ENCODE measurements at regions not wholly inside any gene's neighbourhood (a gene's known extent, or its start where the extent isn't known, plus 50 kb on each side); places are given as distances from the start of the nearest gene placed in this dataset.
"Not testable (repeated sequence)": the region's sequence is repeated elsewhere in the genome, so short reads cannot be mapped to it uniquely, and the experiment has no call there.

- DNase-seq = no peak
Observed at GRCh38 chr5:89313804-89314588, 431.0 kb upstream of the MEF2C start.

GRCh38 chr5:89313044-89313443 is 430.1 kb upstream of the MEF2C start:
- no peak for DNase-seq

GRCh38 chr5:89309268-89309667 is 426.3 kb upstream of the MEF2C start:
- no peak for DNase-seq

GRCh38 chr5:89308606-89309040 is 425.6 kb upstream of the MEF2C start:
- no peak for DNase-seq

- DNase-seq = no peak
Observed at GRCh38 chr5:89307972-89308371, 425.0 kb upstream of the MEF2C start.

GRCh38 chr5:89307141-89307540 is 424.2 kb upstream of the MEF2C start:
- DNase-seq = not testable (repeated sequence)

GRCh38 chr5:89303033-89303480 is 420.1 kb upstream of the MEF2C start:
- peak; percentile 11 for DNase-seq

- no peak for DNase-seq
Observed at GRCh38 chr5:89302102-89302891, 419.3 kb upstream of the MEF2C start.

- no peak for DNase-seq
Observed at GRCh38 chr5:89301321-89302025, 418.5 kb upstream of the MEF2C start.

GRCh38 chr5:89300426-89300970 is 417.5 kb upstream of the MEF2C start:
- DNase-seq = no peak

GRCh38 chr5:89299998-89300397 is 417.0 kb upstream of the MEF2C start:
- no peak for DNase-seq

GRCh38 chr5:89297066-89297465 is 414.1 kb upstream of the MEF2C start:
- no peak for DNase-seq

GRCh38 chr5:89293810-89294209 is 410.8 kb upstream of the MEF2C start:
- DNase-seq = no peak

GRCh38 chr5:89292487-89292886 is 409.5 kb upstream of the MEF2C start:
- DNase-seq = no peak

GRCh38 chr5:89289604-89290003 is 406.6 kb upstream of the MEF2C start:
- DNase-seq = no peak

GRCh38 chr5:89287964-89288363 is 405.0 kb upstream of the MEF2C start:
- DNase-seq = no peak

- no peak for DNase-seq
Observed at GRCh38 chr5:89286320-89286719, 403.3 kb upstream of the MEF2C start.

GRCh38 chr5:89283728-89284493 is 400.9 kb upstream of the MEF2C start:
- DNase-seq = no peak

- DNase-seq = no peak
Observed at GRCh38 chr5:89282554-89283510, 399.8 kb upstream of the MEF2C start.

GRCh38 chr5:89281766-89282553 is 399.0 kb upstream of the MEF2C start:
- no peak for DNase-seq

All from CD4-positive, alpha-beta T cell treated with Interleukin-17A for 1 hour (primary cell).